Activated T-helper 9 cell treated with anti-CD3 and anti-CD28 coated beads, Interleukin-2, amount 50 U/mL, for 16 hours (primary cell): ENCODE measurements at regions not wholly inside any gene's neighbourhood (a gene's known extent, or its start where the extent isn't known, plus 50 kb on each side); places are given as distances from the start of the nearest gene placed in this dataset.

Experiments
- DNase-seq: peaks from one replicate; pipeline ENCODE4 v3.0.0-alpha.2; 2020; ENCODE audit warnings: low read depth

GRCh38 chr2:173669888-173670287 lies 295.3 kb downstream of the SP3 start:
- DNase-seq = no peak

- DNase-seq = no peak
Measured at GRCh38 chr2:173672573-173673340, 292.4 kb downstream of the SP3 start.

- no peak for DNase-seq
Measured at GRCh38 chr2:173673640-173674039, 291.5 kb downstream of the SP3 start.

GRCh38 chr2:173676647-173677046 lies 288.5 kb downstream of the SP3 start:
- no peak for DNase-seq

GRCh38 chr2:173678186-173678585 lies 287.0 kb downstream of the SP3 start:
- no peak for DNase-seq

GRCh38 chr2:173680574-173680973 lies 284.6 kb downstream of the SP3 start:
- DNase-seq = no peak

GRCh38 chr2:173681881-173682650 lies 283.1 kb downstream of the SP3 start:
- no peak for DNase-seq

GRCh38 chr2:173684896-173685459 lies 280.2 kb downstream of the SP3 start:
- no peak for DNase-seq

GRCh38 chr2:173690349-173690748 lies 274.8 kb downstream of the SP3 start:
- no peak for DNase-seq

- no peak for DNase-seq
Measured at GRCh38 chr2:173692068-173692467, 273.1 kb downstream of the SP3 start.

- DNase-seq = no peak
Measured at GRCh38 chr2:173693044-173693589, 272.1 kb downstream of the SP3 start.

GRCh38 chr2:173696274-173696673 lies 268.9 kb downstream of the SP3 start:
- DNase-seq = no peak

- DNase-seq = no peak
Measured at GRCh38 chr2:173697929-173698328, 267.2 kb downstream of the SP3 start.

GRCh38 chr2:173705656-173706055 lies 259.5 kb downstream of the SP3 start:
- DNase-seq = no peak

- no peak for DNase-seq
Measured at GRCh38 chr2:173706936-173707335, 258.2 kb downstream of the SP3 start.

- DNase-seq = no peak
Measured at GRCh38 chr2:173708806-173709205, 256.4 kb downstream of the SP3 start.

GRCh38 chr2:173711816-173712215 lies 253.4 kb downstream of the SP3 start:
- no peak for DNase-seq

GRCh38 chr2:173713904-173714555 lies 251.1 kb downstream of the SP3 start:
- DNase-seq = no peak

- no peak for DNase-seq
Measured at GRCh38 chr2:173715441-173715840, 249.7 kb downstream of the SP3 start.

- no peak for DNase-seq
Measured at GRCh38 chr2:173716458-173717052, 248.6 kb downstream of the SP3 start.

- no peak for DNase-seq
Measured at GRCh38 chr2:173719471-173719870, 245.7 kb downstream of the SP3 start.

GRCh38 chr2:173720306-173720705 lies 244.9 kb downstream of the SP3 start:
- DNase-seq = no peak
